ENCODE measurements at regions not wholly inside any gene's neighbourhood (a gene's known extent, or its start where the extent isn't known, plus 50 kb on each side); places are given as distances from the start of the nearest gene placed in this dataset.

GRCh38 chr6:56380476-56380875 lies 133.1 kb upstream of the COL21A1 start (continued):
- TF ChIP-seq TFE3 (CRISPR knock-in tag; IDR thresholded peaks at IDR 0.05) (peak; percentile 37; the same call in 1 of the 2 replicates), MATR3 (CRISPR knock-in tag; IDR thresholded peaks at IDR 0.05) (no peak), ZNF761 (CRISPR knock-in tag; conservative IDR thresholded peaks at IDR 0.05) (0 out of 2 replicates have a peak, but pooled peaks have one; percentile 34), PPARG (CRISPR knock-in tag; conservative IDR thresholded peaks at IDR 0.05) (0 out of 2 replicates have a peak, but pooled peaks have one; percentile 32), ZKSCAN8 (CRISPR knock-in tag; IDR thresholded peaks at IDR 0.05; ENCODE audit: borderline replicate concordance) (peak; percentile 86; the same call in 1 of the 2 replicates), E2F5 (CRISPR knock-in tag; conservative IDR thresholded peaks at IDR 0.05) (no peak), AHDC1 (CRISPR knock-in tag; IDR thresholded peaks at IDR 0.05; ENCODE audit: borderline replicate concordance) (peak; percentile 74; the same call in 1 of the 2 replicates), CREM (IDR thresholded peaks at IDR 0.05) (peak; percentile 35; the same call in 1 of the 2 replicates), CREM (CRISPR knock-in tag; IDR thresholded peaks at IDR 0.05) (no peak), ZNF629 (CRISPR knock-in tag; conservative IDR thresholded peaks at IDR 0.05) (no peak), RCOR2 (CRISPR knock-in tag; IDR thresholded peaks at IDR 0.05) (peak; percentile 53; the same call in 1 of the 2 replicates), RXRB (CRISPR knock-in tag; IDR thresholded peaks at IDR 0.05; ENCODE audit: borderline replicate concordance) (peak; percentile 99), POGZ (CRISPR knock-in tag; IDR thresholded peaks at IDR 0.05) (peak; percentile 31; the same call in 1 of the 2 replicates), RXRA (CRISPR knock-in tag; IDR thresholded peaks at IDR 0.05) (peak; percentile 80; the same call in 1 of the 2 replicates), LCORL (IDR thresholded peaks at IDR 0.05) (no peak), LCORL (CRISPR knock-in tag; IDR thresholded peaks at IDR 0.05) (peak; percentile 69; the same call in 1 of the 2 replicates), ATF5 (CRISPR knock-in tag; IDR thresholded peaks at IDR 0.05; ENCODE audit: low read depth) (no peak), MED13 (CRISPR knock-in tag; IDR thresholded peaks at IDR 0.05) (no peak), TEAD3 (CRISPR knock-in tag; optimal IDR thresholded peaks at IDR 0.05; ENCODE audit: borderline replicate concordance) (peak; percentile 89), ARID5B (CRISPR knock-in tag; IDR thresholded peaks at IDR 0.05) (peak; percentile 82)

Data from HepG2 (cell line).